Keratinocyte (primary cell): ENCODE measurements at regions not wholly inside any gene's neighbourhood (a gene's known extent, or its start where the extent isn't known, plus 50 kb on each side); places are given as distances from the start of the nearest gene placed in this dataset.

Source experiments
- CTCF ChIP-seq, 3 experiments: IDR thresholded peaks in 1 of 3; conservative IDR thresholded peaks in 1 of 3; optimal IDR thresholded peaks in 1 of 3; 2 replicates in 2 of 3; 3 replicates in 1 of 3; pipeline versions ENCODE3 to v1.5.1; 2011; ENCODE audit warnings: low read length in 3 of 3, mild to moderate bottlenecking in 3 of 3, moderate library complexity in 2 of 3, control low read depth in 1 of 3, inconsistent platforms in 1 of 3; ENCODE audit not compliant: insufficient read depth in 2 of 3; ENCODE audit errors: extremely low read depth in 1 of 3
- EZH2 ChIP-seq: IDR thresholded peaks from one replicate; pipeline ENCODE4 v1.6.1; 2012; ENCODE audit warnings: inconsistent platforms, mild to moderate bottlenecking, low read length, moderate library complexity

- no peak for TF ChIP-seq CTCF (optimal IDR thresholded peaks at IDR 0.05 in 1 of 3, IDR thresholded peaks at IDR 0.05 in 1 of 3, conservative IDR thresholded peaks at IDR 0.05 in 1 of 3; ENCODE audit: extremely low read depth in 1 of 3, insufficient read depth in 2 of 3, low read length in 3 of 3)
- no peak for TF ChIP-seq EZH2
Measured at GRCh38 chr6:11295969-11296368, 63.5 kb upstream of the NEDD9 start.
